Left ventricle myocardium inferior (tissue), 1 donor: ENCODE measurements at regions not wholly inside any gene's neighbourhood (a gene's known extent, or its start where the extent isn't known, plus 50 kb on each side); places are given as distances from the start of the nearest gene placed in this dataset.
"Not testable (repeated sequence)": the region's sequence is repeated elsewhere in the genome, so short reads cannot be mapped to it uniquely, and the experiment has no call there.

Source experiments
- DNase-seq: peaks from one replicate; pipeline ENCODE4 v3.0.0-alpha.2; 2020
- H3K27ac ChIP-seq: fragments of 200-600 bp; replicated peaks from 2 replicates; pipeline ENCODE4 v1.8.0; 2021
- H3K27me3 ChIP-seq: fragments of 200-600 bp; 2 replicates; pipeline ENCODE4 v1.8.0; 2021; ENCODE audit warnings: low read depth
- H3K36me3 ChIP-seq: fragments of 200-600 bp; 2 replicates; pipeline ENCODE4 v1.8.0; 2021
- H3K4me1 ChIP-seq: fragments of 200-600 bp; 2 replicates; pipeline ENCODE4 v1.8.0; 2021
- H3K4me3 ChIP-seq: fragments of 200-600 bp; 2 replicates; pipeline ENCODE4 v1.8.0; 2021; ENCODE audit warnings: mild to moderate bottlenecking, moderate library complexity
- H3K9me3 ChIP-seq: fragments of 200-600 bp; replicated peaks from 2 replicates; pipeline ENCODE4 v1.8.0; 2021
- intact Hi-C: fragments of 100-400 bp; cut with micrococcal nuclease; formaldehyde crosslinking; loops from one replicate; pipeline ENCODE4 v1.11.0; 2022
- TF ChIP-seq, protein P1 (sequence below): fragments of 200-600 bp; IDR thresholded peaks from 2 replicates; pipeline ENCODE4 v1.8.0; 2021; ENCODE audit warnings: antibody characterized with exemption, mild to moderate bottlenecking, borderline replicate concordance
- donor health status: DM: no; HTN: yes; CAD: no; lungs with severe emphysema.

DNA sequence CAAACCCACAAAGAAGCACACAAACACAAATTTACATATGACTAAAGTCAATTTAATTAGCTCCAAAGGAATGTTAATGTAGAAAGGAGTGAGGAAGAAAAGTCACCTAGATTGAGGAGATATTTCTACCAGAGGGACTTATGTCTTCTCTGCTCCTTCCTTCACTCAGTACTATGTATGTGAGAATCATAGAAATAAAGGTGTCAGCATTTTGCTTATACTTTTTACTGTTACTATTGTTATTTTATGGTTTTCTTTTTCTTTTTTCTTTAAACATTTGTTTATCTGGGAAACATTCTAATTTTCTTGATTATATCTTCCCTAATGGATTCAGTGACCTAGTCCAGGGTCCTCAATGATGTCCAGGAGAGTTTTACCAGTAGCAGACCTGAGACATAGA lies 511.9 kb upstream of the NCAM2 start:
- Histone ChIP-seq H3K4me1 (no peaks in the 10 kb centered on the region), H3K27me3 (no peaks in the 10 kb centered on the region), H3K4me3 (no peak overlapping the region), H3K36me3 (no peaks in the 10 kb centered on the region), H3K27ac (no peak overlapping the region), H3K9me3 (no peaks in the 10 kb centered on the region)
- TF ChIP-seq, protein P1, sequence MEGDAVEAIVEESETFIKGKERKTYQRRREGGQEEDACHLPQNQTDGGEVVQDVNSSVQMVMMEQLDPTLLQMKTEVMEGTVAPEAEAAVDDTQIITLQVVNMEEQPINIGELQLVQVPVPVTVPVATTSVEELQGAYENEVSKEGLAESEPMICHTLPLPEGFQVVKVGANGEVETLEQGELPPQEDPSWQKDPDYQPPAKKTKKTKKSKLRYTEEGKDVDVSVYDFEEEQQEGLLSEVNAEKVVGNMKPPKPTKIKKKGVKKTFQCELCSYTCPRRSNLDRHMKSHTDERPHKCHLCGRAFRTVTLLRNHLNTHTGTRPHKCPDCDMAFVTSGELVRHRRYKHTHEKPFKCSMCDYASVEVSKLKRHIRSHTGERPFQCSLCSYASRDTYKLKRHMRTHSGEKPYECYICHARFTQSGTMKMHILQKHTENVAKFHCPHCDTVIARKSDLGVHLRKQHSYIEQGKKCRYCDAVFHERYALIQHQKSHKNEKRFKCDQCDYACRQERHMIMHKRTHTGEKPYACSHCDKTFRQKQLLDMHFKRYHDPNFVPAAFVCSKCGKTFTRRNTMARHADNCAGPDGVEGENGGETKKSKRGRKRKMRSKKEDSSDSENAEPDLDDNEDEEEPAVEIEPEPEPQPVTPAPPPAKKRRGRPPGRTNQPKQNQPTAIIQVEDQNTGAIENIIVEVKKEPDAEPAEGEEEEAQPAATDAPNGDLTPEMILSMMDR: no peak
- intact Hi-C loops: no loop called here
- DNase-seq: no peak

DNA sequence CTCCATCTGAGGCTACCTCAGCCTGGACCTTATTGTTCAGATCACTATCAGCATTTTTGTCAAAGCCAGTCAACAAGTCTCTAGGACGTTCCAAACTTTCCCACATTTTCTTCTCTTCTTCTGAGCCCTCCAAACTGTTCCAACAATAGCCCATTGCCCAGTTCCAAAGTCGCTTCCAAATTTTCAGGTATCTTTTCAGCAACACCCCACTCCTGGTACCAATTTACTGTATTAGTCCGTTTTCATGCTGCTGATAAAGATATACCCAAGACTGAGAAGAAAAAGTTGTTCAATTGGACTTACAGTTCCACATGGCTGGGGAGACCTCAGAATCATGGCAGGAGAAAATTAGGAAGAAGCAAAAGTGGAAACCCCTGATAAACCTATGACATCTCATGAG lies 495.3 kb upstream of the NCAM2 start:
- peaks cover 37% of the 10 kb centered on the region for H3K9me3 ChIP-seq
- H3K27me3 ChIP-seq, intact Hi-C loops, H3K36me3 ChIP-seq, H3K4me3 ChIP-seq, H3K27ac ChIP-seq, H3K4me1 ChIP-seq, DNase-seq: not testable (repeated sequence)

DNA sequence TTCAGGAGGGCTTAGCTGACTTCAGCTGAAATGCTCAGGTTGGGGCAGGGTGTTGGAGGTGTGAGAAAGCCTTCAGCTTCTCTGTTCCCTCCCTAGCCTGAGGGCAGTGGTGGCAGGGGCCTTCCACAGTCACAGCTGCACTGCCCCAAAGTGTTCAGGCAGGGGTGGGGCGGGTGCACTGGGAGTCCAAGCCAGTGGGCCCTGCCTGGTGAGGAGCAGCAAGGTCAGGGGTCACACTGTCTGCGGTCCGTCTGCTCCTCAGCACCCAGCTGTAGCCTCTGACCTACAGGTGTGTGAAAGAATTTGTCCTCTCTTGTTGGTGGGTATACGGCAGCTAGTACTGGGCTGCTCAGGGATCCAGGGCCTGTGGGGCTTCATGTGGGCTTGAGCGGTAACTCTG lies 490.4 kb upstream of the NCAM2 start:
- no peak overlapping the region for H3K4me3 ChIP-seq
- intact Hi-C loops: no loop called here
- no peak for DNase-seq
- peaks cover 9% of the 10 kb centered on the region for H3K9me3 ChIP-seq
- TF ChIP-seq, protein P1: no peak
- no peaks in the 10 kb centered on the region for H3K36me3 ChIP-seq
- no peak overlapping the region for H3K27ac ChIP-seq
- H3K4me1 ChIP-seq: no peaks in the 10 kb centered on the region
- no peaks in the 10 kb centered on the region for H3K27me3 ChIP-seq

DNA sequence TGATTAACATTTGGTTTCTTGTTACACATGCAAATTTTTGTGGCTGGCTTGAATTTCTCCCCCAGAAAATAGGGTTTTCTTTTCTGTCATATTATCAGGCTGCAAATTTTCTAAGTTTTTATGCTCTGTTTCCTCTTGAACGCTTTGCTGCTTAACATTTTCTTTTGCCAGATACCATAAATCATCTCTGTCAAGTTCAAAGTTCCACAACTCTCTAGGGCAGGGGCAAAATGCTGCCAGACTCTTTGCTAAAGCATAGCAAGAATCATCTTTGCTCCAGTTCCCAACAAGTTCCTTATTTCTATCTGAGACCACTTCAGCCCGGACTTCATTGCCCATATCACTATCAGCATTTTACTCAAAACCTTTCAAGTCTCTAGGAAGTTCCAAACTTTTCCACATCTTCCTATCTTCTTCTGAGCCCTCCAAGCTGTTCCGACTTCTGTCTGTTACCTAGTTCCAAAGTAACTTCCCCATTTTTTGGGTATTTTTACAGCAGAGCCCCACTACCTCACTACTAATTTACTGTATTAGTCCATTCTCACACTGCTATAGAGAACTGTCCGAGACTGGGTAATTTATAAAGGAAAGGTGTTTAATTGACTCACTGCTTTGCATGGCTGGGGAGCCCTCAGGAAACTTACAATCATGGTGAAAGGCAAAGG lies 486.9 kb upstream of the NCAM2 start:
- DNase-seq: no peak
- no peaks in the 10 kb centered on the region for H3K9me3 ChIP-seq
- no peaks in the 10 kb centered on the region for H3K27me3 ChIP-seq
- no peaks in the 10 kb centered on the region for H3K36me3 ChIP-seq
- TF ChIP-seq, protein P1: no peak
- no peak overlapping the region for H3K4me3 ChIP-seq
- no peaks in the 10 kb centered on the region for H3K4me1 ChIP-seq
- intact Hi-C loops: no loop called here
- H3K27ac ChIP-seq: no peak overlapping the region

DNA sequence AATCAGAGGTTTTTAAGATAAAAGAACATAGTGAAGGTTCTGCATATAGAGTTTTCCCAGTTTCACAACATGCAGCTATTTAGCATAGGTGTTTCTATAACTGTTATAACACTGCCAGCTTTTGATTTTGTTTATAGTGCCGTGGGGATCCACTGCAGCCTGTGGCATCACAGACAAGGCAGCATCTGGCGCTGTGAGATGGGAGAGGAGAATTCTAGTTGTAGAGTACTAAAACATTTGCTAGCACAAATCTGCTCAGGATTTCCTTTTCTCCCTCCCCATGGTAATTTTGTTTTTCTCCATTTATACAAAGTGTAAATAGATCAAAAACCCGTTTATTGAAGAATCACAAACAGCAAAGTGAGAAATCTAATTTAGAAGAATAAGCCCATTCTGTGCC lies 482.8 kb upstream of the NCAM2 start:
- TF ChIP-seq, protein P1: no peak
- DNase-seq: no peak
- H3K27ac ChIP-seq: no peak overlapping the region
- H3K9me3 ChIP-seq: no peaks in the 10 kb centered on the region
- H3K36me3 ChIP-seq: no peaks in the 10 kb centered on the region
- H3K4me1 ChIP-seq: no peaks in the 10 kb centered on the region
- no peaks in the 10 kb centered on the region for H3K27me3 ChIP-seq
- H3K4me3 ChIP-seq: no peak overlapping the region
- intact Hi-C loops: no loop called here

DNA sequence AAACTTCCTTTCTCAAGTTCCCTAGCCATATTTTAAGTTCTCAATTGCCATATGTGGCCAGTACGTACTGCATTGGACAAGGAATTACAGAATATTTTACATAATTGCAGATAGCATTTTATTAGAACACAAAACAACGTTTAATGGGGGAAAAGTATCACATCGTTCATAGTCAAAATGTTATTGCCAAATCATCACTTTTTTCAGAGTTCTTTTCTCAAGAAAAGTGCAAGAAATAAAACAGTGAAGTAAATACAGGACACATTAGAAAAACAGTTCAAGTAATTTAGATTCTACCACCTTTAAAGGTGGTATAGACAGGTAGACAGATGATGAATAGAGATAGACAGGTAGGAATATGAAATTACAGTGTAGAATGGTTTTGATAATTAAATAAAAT lies 479.1 kb upstream of the NCAM2 start:
- H3K4me1 ChIP-seq: no peaks in the 10 kb centered on the region
- H3K36me3 ChIP-seq: no peaks in the 10 kb centered on the region
- no peak overlapping the region for H3K27ac ChIP-seq
- H3K9me3 ChIP-seq: no peaks in the 10 kb centered on the region
- DNase-seq: no peak
- intact Hi-C loops: no loop called here
- H3K27me3 ChIP-seq: no peaks in the 10 kb centered on the region
- TF ChIP-seq, protein P1: no peak
- H3K4me3 ChIP-seq: no peak overlapping the region
